ENCODE measurements at regions not wholly inside any gene's neighbourhood (a gene's known extent, or its start where the extent isn't known, plus 50 kb on each side); places are given as distances from the start of the nearest gene placed in this dataset.

DNA sequence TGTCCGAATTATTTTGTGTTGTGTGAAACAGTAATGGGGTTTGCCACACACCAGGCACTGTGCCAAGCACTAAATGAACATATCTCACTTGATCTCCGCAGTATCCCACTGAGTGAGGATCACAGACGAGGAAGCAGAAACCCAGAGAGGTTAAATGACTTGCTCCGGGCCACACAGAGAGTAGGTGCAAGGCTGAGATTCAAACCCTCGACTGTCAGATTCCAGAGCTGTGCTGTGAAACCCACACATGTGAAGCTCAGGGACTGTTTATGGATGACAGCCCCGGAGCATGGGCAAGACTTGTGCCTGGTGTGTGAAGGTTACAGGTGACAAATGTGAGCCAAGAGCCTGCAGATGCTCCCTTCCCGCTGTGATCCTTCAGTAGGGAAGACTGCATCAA is 87.8 kb upstream of the SIRPA start:
- H3K9me3 ChIP-seq (ENCODE audit: control insufficient read depth in 2 of 2, insufficient read depth in 1 of 2, low read length in 1 of 2) = no peaks in the 10 kb centered on the region
- H3K4me1 ChIP-seq (ENCODE audit: control insufficient read depth in 2 of 2, insufficient read depth in 2 of 2, low read length in 2 of 2) = peaks cover 0 to 21% of the 10 kb centered on the region in 2 donors
- no peak for DNase-seq (ENCODE audit: low read depth in 6 of 9, low spot score in 9 of 9)
- no peaks in the 10 kb centered on the region for H3K36me3 ChIP-seq (ENCODE audit: control insufficient read depth in 2 of 2, insufficient read depth in 2 of 2, low read length in 1 of 2)
- no peak overlapping the region for H3K27ac ChIP-seq (ENCODE audit: low read depth in 1 of 2, low read length in 1 of 2)
- 94% methylated on average over 7 of the region's 7 CpGs for WGBS
- peaks cover 20 to 41% of the 10 kb centered on the region in 2 donors for H3K27me3 ChIP-seq (ENCODE audit: control insufficient read depth in 2 of 2, insufficient read depth in 1 of 2, low read length in 1 of 2)
- no peak overlapping the region for H3K4me3 ChIP-seq (ENCODE audit: low read length in 2 of 2)

- Histone ChIP-seq H3K4me3 (ENCODE audit: low read length in 2 of 2) (no peak overlapping the region), H3K36me3 (ENCODE audit: control insufficient read depth in 2 of 2, insufficient read depth in 2 of 2, low read length in 1 of 2) (no peaks in the 10 kb centered on the region), H3K27ac (ENCODE audit: low read depth in 1 of 2, low read length in 1 of 2) (no peak overlapping the region), H3K9me3 (ENCODE audit: control insufficient read depth in 2 of 2, insufficient read depth in 1 of 2, low read length in 1 of 2) (no peaks in the 10 kb centered on the region), H3K4me1 (ENCODE audit: control insufficient read depth in 2 of 2, insufficient read depth in 2 of 2, low read length in 2 of 2) (peaks cover 0 to 20% of the 10 kb centered on the region in 2 donors), H3K27me3 (ENCODE audit: control insufficient read depth in 2 of 2, insufficient read depth in 1 of 2, low read length in 1 of 2) (peaks cover 28 to 48% of the 10 kb centered on the region in 2 donors)
- DNase-seq (ENCODE audit: low read depth in 6 of 9, low spot score in 9 of 9) = no peak
- 99% methylated on average over 7 of the region's 7 CpGs for WGBS
These were observed 88.8 kb upstream of the SIRPA start for GRCh38 chr20:1806456-1806855.

GRCh38 chr20:1805816-1806215 is 89.4 kb upstream of the SIRPA start:
- H3K36me3 ChIP-seq (ENCODE audit: control insufficient read depth in 2 of 2, insufficient read depth in 2 of 2, low read length in 1 of 2) = no peaks in the 10 kb centered on the region
- peaks cover 0 to 13% of the 10 kb centered on the region in 2 donors for H3K4me1 ChIP-seq (ENCODE audit: control insufficient read depth in 2 of 2, insufficient read depth in 2 of 2, low read length in 2 of 2)
- DNase-seq (ENCODE audit: low read depth in 6 of 9, low spot score in 9 of 9) = no peak
- no peak overlapping the region for H3K27ac ChIP-seq (ENCODE audit: low read depth in 1 of 2, low read length in 1 of 2)
- peaks cover 33 to 53% of the 10 kb centered on the region in 2 donors for H3K27me3 ChIP-seq (ENCODE audit: control insufficient read depth in 2 of 2, insufficient read depth in 1 of 2, low read length in 1 of 2)
- H3K9me3 ChIP-seq (ENCODE audit: control insufficient read depth in 2 of 2, insufficient read depth in 1 of 2, low read length in 1 of 2) = no peaks in the 10 kb centered on the region
- WGBS = 95% methylated on average over 4 of the region's 4 CpGs
- H3K4me3 ChIP-seq (ENCODE audit: low read length in 2 of 2) = no peak overlapping the region

DNA sequence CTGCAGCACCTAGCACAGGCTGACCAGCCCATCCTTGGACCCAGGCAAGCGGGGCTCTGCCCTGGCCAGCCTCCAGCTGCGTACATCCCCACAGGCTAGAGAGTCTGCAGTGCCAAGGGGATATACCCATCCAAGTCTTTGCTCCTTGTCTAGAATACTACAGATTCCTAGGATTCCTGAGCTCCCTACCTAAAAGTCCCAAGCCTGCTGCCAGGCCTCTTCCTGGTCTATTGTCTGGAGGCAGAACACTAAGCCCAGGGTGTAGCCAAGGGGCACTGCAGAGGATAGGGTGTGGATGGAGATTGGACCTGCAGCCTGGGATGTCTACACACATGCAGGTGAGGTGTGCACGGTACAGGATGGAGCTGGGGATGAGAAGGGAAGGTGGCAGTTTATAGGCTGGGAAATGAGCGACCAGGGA is 90.0 kb upstream of the SIRPA start:
- Histone ChIP-seq H3K27ac (ENCODE audit: low read depth in 1 of 2, low read length in 1 of 2) (no peak overlapping the region), H3K27me3 (ENCODE audit: control insufficient read depth in 2 of 2, insufficient read depth in 1 of 2, low read length in 1 of 2) (peaks cover 33 to 57% of the 10 kb centered on the region in 2 donors), H3K9me3 (ENCODE audit: control insufficient read depth in 2 of 2, insufficient read depth in 1 of 2, low read length in 1 of 2) (no peaks in the 10 kb centered on the region), H3K36me3 (ENCODE audit: control insufficient read depth in 2 of 2, insufficient read depth in 2 of 2, low read length in 1 of 2) (no peaks in the 10 kb centered on the region), H3K4me1 (ENCODE audit: control insufficient read depth in 2 of 2, insufficient read depth in 2 of 2, low read length in 2 of 2) (peaks cover 0 to 12% of the 10 kb centered on the region in 2 donors), H3K4me3 (ENCODE audit: low read length in 2 of 2) (no peak overlapping the region)
- DNase-seq (ENCODE audit: low read depth in 6 of 9, low spot score in 9 of 9) = no peak
- WGBS = 98% methylated on average over 4 of the region's 4 CpGs

DNA sequence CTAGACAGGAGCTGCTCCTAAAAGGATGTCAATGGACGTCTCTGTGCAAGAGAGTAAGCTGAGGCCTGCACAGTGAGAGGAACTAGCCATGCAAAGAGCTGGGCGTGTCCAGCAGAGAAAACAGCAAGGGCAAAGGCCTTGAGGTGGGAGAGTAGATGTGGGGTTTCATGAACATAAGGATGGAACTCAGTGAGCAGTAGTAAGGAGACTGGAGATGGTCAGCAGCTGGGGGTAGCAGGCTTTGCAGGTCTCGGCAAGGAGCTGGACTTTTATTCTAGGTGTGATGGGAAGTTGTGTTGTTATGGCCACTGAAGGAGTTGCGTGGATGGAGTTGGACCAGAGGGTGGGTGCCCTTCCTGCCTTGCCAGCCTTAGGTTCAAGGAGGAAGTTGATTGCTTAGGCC is 90.7 kb upstream of the SIRPA start:
- DNase-seq (ENCODE audit: low read depth in 6 of 9, low spot score in 9 of 9) = no peak
- WGBS = 94% methylated on average over 4 of the region's 4 CpGs
- H3K27me3 ChIP-seq (ENCODE audit: control insufficient read depth in 2 of 2, insufficient read depth in 1 of 2, low read length in 1 of 2) = peaks cover 33 to 60% of the 10 kb centered on the region in 2 donors
- no peak overlapping the region for H3K4me3 ChIP-seq (ENCODE audit: low read length in 2 of 2)
- peaks cover 0 to 12% of the 10 kb centered on the region in 2 donors for H3K4me1 ChIP-seq (ENCODE audit: control insufficient read depth in 2 of 2, insufficient read depth in 2 of 2, low read length in 2 of 2)
- H3K9me3 ChIP-seq (ENCODE audit: control insufficient read depth in 2 of 2, insufficient read depth in 1 of 2, low read length in 1 of 2) = no peaks in the 10 kb centered on the region
- H3K27ac ChIP-seq (ENCODE audit: low read depth in 1 of 2, low read length in 1 of 2) = no peak overlapping the region
- H3K36me3 ChIP-seq (ENCODE audit: control insufficient read depth in 2 of 2, insufficient read depth in 2 of 2, low read length in 1 of 2) = no peaks in the 10 kb centered on the region

DNA sequence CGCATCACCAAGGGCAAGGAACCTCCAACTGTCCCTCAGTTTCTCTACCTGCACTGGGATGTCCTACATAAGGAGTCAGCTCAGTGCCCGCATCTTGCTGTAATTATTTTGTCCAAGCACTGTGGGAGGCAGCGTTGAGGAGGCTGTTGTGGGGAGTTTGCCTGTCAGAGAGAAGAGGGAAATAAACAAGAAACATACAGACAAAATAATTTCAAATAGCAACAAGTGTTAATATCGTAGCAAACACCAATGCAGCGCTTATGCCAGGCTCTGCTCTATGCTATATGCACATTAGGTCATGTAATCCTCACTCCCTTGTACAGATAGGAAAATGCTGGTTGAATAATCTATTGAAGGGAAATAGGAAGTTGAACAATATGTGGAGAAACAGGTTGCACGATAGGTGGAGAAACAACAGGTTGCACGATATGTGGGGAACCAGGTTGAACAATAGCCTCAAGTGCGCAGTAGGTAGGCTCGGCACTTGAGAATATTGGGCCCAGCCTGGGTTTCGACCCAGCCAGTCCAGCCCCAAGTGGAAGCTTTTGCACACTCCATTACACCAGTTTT is 91.2 kb upstream of the SIRPA start:
- DNase-seq (ENCODE audit: low read depth in 6 of 9, low spot score in 9 of 9) = no peak
- H3K27ac ChIP-seq (ENCODE audit: low read depth in 1 of 2, low read length in 1 of 2) = no peak overlapping the region
- peaks cover 33 to 60% of the 10 kb centered on the region in 2 donors for H3K27me3 ChIP-seq (ENCODE audit: control insufficient read depth in 2 of 2, insufficient read depth in 1 of 2, low read length in 1 of 2)
- H3K9me3 ChIP-seq (ENCODE audit: control insufficient read depth in 2 of 2, insufficient read depth in 1 of 2, low read length in 1 of 2) = no peaks in the 10 kb centered on the region
- H3K4me1 ChIP-seq (ENCODE audit: control insufficient read depth in 2 of 2, insufficient read depth in 2 of 2, low read length in 2 of 2) = peaks cover 0 to 12% of the 10 kb centered on the region in 2 donors
- peak overlapping the region; percentile 7 to 47 for H3K4me3 ChIP-seq (ENCODE audit: low read length in 2 of 2)
- WGBS = 67% methylated on average over 10 of the region's 10 CpGs
- no peaks in the 10 kb centered on the region for H3K36me3 ChIP-seq (ENCODE audit: control insufficient read depth in 2 of 2, insufficient read depth in 2 of 2, low read length in 1 of 2)

GRCh38 chr20:1803061-1803931 is 91.9 kb upstream of the SIRPA start:
- peak in 2 of 9 donors; percentile 37 to 57 for DNase-seq (ENCODE audit: low read depth in 6 of 9, low spot score in 9 of 9)
- Histone ChIP-seq H3K27ac (ENCODE audit: low read depth in 1 of 2, low read length in 1 of 2) (peak overlapping the region in 1 of 2 donors; percentile 38), H3K36me3 (ENCODE audit: control insufficient read depth in 2 of 2, insufficient read depth in 2 of 2, low read length in 1 of 2) (no peaks in the 10 kb centered on the region), H3K27me3 (ENCODE audit: control insufficient read depth in 2 of 2, insufficient read depth in 1 of 2, low read length in 1 of 2) (peaks cover 33 to 60% of the 10 kb centered on the region in 2 donors), H3K9me3 (ENCODE audit: control insufficient read depth in 2 of 2, insufficient read depth in 1 of 2, low read length in 1 of 2) (no peaks in the 10 kb centered on the region), H3K4me1 (ENCODE audit: control insufficient read depth in 2 of 2, insufficient read depth in 2 of 2, low read length in 2 of 2) (peaks cover 0 to 12% of the 10 kb centered on the region in 2 donors), H3K4me3 (ENCODE audit: low read length in 2 of 2) (peak overlapping the region; percentile 7 to 47)
- WGBS = under 1% methylated on average over 100 of the region's 100 CpGs

- Histone ChIP-seq H3K36me3 (ENCODE audit: control insufficient read depth in 2 of 2, insufficient read depth in 2 of 2, low read length in 1 of 2) (no peaks in the 10 kb centered on the region), H3K27me3 (ENCODE audit: control insufficient read depth in 2 of 2, insufficient read depth in 1 of 2, low read length in 1 of 2) (peaks cover 33 to 60% of the 10 kb centered on the region in 2 donors), H3K4me3 (ENCODE audit: low read length in 2 of 2) (peak overlapping the region in 1 of 2 donors; percentile 47), H3K9me3 (ENCODE audit: control insufficient read depth in 2 of 2, insufficient read depth in 1 of 2, low read length in 1 of 2) (no peaks in the 10 kb centered on the region), H3K4me1 (ENCODE audit: control insufficient read depth in 2 of 2, insufficient read depth in 2 of 2, low read length in 2 of 2) (peaks cover 0 to 12% of the 10 kb centered on the region in 2 donors), H3K27ac (ENCODE audit: low read depth in 1 of 2, low read length in 1 of 2) (peak overlapping the region in 1 of 2 donors; percentile 38)
- WGBS = 2% methylated on average over 35 of the region's 35 CpGs
- peak in 3 of 9 donors; percentile 31 to 61 (median 50) for DNase-seq (ENCODE audit: low read depth in 6 of 9, low spot score in 9 of 9)
These were observed 92.7 kb upstream of the SIRPA start for GRCh38 chr20:1802385-1803060.

DNA sequence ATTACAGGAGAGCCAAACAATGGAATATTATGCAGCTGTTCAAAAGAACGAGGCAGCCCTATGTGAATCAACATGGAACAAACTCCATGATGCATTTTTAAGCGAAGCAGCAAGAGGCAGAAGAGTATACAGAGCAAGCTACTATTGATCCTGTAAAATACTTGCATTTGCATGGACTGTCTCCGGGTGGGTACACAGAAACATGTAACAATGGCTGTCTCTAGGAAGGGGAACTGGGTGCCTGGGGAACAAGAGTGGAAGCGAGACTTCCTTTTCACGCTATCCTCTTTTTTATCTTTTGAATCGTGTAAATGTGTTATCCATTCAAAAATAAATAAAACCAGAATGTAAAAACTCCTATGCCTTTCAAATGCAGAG is 93.3 kb upstream of the SIRPA start:
- 34% methylated on average over 6 of the region's 6 CpGs for WGBS
- Histone ChIP-seq H3K4me3 (ENCODE audit: low read length in 2 of 2) (no peak overlapping the region), H3K27me3 (ENCODE audit: control insufficient read depth in 2 of 2, insufficient read depth in 1 of 2, low read length in 1 of 2) (peaks cover 33 to 58% of the 10 kb centered on the region in 2 donors), H3K9me3 (ENCODE audit: control insufficient read depth in 2 of 2, insufficient read depth in 1 of 2, low read length in 1 of 2) (no peaks in the 10 kb centered on the region), H3K27ac (ENCODE audit: low read depth in 1 of 2, low read length in 1 of 2) (no peak overlapping the region), H3K36me3 (ENCODE audit: control insufficient read depth in 2 of 2, insufficient read depth in 2 of 2, low read length in 1 of 2) (no peaks in the 10 kb centered on the region), H3K4me1 (ENCODE audit: control insufficient read depth in 2 of 2, insufficient read depth in 2 of 2, low read length in 2 of 2) (peaks cover 0 to 12% of the 10 kb centered on the region in 2 donors)
- no peak for DNase-seq (ENCODE audit: low read depth in 6 of 9, low spot score in 9 of 9)

Data from thymus (tissue), 11 donors.